ENCODE measurements at regions not wholly inside any gene's neighbourhood (a gene's known extent, or its start where the extent isn't known, plus 50 kb on each side); places are given as distances from the start of the nearest gene placed in this dataset.

DNA sequence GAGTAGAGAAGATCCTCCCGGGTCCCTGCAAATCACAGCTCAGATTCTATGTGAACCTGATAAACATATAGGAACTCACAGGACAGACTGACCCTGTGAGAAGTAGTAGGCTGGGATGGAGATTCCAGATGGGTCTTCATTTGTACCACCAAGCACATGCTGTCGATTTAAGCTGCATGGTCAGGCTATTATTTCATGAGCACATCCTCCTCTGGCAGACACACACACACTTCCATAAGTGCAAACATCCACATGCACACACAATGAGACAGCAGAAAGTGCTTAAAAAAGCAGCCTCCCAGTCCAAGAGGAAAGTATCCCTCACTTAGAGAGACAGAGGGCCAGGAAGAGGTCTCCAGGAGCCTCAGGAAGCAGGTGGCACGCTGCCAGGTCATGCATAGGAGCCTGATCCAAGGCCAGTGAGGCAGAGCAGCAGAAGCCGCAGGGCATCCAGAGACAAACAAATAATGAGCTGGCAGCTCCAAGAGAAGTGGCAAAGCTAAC, 131.8 kb downstream of the UNC5CL start:
- no peak for DNase-seq

DNA sequence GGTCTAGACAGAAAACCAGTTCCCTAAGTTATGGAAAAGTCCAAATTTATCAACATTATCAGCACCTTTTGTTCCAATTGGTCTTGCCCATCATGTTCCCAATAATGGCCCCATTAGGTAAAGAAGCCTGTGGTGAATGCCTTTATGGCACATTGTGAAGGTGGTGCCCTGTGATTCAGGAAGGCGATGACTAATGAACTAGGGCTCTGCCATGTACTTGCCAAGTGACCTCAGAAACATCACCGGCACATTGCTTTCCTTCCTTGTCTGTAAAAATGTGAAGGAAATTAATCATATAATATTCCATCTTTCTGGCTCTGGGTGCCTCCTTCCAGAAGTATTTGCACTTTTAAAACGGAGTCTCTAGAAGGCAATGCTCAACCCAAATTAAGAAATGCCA, 132.3 kb downstream of the UNC5CL start:
- no peak for DNase-seq

DNA sequence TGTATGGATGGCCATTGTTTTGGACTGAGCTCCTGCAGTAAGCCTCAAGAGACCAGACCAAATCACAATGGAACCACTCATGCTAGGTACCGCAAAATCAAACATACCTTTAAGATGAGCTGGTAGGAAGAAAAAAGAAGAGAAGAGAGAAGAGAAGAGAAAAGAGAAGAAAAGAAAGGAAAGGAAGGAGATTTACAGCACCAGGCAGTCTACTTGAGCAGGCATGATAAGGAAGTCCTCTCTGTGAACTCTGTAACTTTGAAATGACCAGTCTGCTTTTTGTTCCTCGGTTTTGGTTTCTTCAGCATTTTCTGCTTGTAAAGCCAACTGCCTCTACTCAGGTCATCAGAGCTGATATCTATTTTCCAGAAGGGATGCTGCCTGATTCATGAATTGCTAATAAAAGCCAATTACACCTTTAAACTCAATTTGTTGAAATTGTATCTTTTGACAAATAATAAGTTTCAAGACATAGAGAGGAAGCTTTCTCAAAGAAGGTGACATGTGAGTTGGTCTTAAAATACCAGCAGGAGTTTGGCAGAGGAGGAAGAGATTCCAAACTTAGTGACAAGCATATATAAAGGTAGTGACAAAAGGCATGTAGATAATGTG, 134.3 kb downstream of the UNC5CL start:
- DNase-seq = no peak

DNA sequence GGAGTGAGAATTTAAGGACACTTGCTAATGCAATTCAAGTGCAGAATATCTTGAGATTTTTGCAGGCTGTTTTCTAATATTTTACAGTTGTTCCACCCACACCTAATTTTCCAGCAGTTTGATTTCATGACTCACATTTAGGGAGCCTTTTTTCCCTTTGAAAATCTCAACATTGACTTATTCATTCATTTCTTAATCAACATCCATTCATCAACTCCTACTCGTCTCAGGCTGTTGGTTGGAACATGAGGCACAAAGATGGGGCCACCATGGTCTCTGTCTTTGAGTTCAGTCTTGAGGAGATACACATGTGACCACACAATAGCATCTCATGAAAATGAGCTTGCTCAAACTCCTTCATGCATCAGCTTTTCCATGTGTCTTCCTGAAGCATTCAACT, 135.6 kb downstream of the UNC5CL start:
- DNase-seq = no peak

DNA sequence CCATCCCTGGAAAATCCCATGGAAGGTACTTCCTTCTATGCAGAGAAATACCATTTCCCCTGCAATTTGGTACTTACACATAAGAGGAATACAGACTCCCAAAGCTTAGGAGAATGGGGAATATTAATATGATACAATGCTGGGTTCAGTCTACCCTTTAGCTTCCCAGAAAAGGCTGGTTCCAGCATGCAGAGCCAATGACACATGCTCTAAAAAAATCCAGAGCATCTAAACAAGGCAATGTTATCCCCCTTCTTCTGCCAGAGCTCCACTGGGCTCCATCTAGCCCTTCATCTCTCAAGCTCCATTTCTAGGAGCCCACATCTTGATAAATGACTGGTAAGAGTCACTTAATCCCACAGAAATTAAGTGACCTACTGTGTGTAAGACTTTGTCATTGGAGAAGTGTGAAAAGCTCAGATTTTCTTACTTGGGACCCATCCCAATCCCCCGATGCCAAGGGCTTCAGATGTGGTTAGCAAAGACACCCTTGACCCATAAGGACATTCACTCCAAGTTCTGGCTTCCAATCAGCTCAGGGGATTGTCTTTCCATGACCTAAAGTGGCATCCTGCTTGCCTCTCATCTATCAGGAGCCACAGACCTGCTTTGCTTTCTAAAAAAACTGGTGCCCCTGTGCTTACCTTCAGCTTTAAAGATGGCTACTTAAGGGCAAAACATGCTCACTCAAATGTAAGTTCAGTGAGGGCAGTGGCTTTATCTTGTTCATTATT, 137.5 kb downstream of the UNC5CL start:
- no peak for DNase-seq

DNA sequence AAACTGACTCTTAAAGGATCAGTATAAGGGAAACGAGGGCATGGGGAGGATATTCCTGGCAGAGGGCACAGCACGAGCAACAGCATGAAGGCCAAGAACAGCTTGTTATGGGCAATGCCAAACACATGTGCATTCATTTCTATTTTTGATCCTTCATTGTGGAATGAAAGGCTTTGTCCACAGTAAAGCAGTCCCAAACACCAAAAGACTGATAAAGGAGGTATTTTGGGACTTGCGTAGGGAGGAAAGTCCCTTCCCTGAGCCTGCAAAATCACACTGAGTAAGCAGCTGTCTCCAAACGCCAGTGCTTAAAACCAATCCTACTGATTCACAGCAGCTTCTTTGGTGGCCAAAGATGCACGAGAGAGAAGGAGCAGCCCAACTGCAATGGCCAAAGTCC, 138.2 kb downstream of the UNC5CL start:
- DNase-seq = no peak

DNA sequence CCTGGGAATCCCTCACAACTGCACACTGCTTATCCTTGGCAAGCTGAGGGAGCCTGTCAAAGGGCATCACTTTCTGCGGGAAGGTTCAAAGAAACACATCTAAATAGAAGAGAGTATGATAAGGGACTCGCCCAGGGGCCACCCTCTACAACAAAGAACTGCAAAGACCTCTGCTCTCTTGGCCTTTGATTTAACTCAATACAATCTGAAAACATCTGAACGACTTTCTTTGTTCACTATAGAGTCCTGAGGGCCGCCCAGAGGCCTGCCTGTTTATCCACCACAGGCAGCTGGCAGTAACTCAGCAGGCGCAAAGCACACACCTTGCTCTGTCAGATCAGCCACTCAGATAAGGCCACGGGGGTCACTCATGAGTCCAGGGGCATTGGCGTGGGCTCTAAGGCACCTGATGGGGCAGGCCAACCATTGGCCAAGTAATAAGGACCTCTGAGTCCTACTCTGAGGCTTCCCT, 139.3 kb downstream of the UNC5CL start:
- no peak for DNase-seq

DNA sequence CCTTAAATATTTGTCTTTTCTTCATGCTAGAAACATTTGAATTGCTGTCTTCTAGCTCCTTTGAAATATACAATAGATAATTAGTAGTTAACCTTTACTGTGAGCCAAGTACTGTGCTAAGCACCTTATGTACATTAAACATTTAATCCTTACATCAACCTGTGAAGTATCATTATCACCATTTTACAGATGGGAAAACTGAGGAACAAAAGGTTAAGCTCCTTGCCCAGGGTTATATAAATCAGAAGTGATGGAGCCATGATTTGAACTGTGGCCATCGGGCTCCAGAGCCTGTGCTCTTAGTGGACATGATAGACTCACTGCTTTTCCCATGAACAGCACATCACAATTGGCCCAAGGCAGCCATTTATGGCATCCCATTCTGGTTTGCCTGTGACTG, 140.9 kb downstream of the UNC5CL start:
- DNase-seq = no peak

DNA sequence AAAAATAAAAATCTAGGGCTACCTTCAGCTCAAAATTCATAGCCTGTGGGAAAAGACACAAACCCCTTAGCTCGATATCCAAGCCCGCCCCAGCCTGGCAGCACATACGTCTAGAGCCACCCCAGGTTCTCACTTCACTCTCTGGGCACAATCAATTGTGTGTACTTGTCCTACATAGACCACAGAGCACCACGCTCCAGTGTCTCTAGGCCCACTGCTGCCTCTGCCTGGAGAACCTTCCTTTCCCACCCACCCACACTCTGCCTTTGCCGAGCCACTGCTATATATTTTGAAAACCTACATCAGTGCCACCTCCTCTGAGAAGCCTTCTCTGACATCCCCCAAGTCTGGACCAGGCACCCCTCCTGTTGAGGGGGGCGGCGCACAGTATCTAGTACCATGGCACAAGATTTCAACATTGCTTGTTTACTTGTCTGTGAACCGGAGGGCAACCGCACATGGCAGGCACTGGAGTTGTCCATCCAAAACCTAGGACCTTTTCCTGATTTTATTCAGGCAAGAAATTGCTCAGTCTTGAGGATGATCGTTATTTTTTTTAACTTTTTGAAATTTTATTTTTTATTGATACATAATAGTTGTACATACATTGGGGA, 141.5 kb downstream of the UNC5CL start:
- DNase-seq = no peak

DNA sequence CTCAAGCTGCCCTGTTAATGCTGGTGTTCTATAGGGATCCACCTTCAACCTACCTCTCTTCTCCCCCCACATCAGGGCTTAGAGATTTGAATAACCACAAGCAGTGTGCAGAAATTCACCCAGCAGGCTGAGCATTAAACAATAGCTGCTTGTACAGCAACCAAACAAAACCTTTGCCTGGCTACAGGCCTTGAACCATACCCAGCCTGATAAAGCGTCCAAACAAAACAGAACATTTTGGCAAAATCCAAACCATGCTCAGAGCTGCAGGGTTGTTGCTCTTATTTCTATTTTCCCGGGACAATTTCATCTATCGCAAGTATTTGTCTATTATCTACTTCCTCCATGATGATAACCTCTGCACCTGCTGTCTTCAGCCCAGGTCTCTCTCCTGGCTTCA, 142.3 kb downstream of the UNC5CL start:
- DNase-seq = no peak

DNA sequence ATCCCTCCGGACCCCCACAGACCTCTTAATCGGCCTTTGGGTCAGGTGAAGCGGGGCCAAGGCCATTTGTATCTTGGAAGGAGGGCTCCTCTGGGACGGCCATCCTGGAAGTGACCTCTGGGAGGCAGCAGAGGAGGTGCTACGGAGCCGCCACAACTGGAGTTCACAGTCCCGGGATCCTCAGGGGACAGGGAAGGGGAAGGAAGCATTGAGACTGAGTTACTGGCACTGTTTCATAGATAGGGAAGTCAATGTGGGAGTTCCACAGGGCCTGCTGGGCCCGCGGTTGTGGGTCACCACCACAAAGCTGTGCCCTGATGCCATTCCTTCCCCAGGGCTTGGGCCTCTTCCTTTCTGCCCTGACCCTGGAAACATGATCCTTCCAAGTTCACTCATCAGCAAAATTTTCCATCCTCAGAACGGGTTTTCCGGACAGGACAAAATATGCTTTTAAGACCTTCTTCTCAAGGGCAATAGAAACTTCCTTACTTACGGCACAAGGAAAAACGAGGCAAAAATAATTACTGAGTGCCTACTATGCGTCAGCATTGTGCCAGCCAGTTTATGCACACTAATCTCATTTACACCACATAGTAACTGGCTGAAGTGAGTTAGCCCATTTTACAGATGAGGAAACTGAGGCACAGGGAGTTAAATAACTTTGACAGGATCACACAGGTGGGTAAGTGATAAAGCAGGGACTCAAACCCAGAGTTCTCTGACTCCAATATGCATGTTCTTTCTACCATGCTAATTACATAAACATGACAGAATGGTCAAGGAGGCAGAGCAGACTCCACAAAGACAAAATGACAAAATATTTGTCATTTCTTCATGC, 143.8 kb downstream of the UNC5CL start:
- no peak for DNase-seq

DNA sequence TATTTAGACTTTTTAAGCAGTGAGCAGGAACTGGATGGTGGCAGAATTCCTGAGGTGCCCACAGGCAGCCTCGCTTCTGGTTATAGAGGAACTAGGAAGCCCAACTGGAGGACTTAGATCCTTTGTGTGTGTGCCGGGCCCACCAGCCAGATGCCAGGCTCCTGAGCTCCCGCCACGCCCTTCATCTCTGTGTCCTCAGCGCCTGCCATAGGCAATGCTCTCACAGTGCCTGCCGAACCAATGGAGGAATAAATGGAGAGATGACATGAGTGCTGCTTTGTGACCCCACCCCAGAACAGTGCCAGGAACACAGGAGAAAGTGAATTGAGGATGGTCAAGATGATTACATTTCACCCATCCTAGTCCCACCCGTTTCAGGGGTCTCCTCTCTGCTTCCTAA, 146.0 kb downstream of the UNC5CL start:
- no peak for DNase-seq

DNA sequence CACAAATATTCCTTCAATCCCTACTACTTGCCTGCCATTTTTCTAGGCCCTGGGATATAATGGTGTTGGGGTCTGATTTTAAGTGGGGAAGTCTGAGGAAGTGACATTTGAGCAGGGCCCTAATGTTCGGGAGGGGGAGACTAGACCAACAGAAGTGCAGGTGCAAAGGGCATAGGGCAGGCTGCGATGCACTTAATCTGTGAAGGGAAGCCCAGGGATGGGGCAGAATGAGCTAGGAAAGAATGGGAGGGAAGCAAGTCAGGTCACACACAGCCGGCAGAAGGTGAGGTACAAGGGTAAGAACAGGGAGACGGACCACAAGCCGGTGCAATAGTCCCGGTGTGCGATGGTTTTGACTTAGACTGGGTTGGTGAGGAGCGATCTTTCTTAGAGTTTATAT, 146.8 kb downstream of the UNC5CL start:
- DNase-seq = no peak

DNA sequence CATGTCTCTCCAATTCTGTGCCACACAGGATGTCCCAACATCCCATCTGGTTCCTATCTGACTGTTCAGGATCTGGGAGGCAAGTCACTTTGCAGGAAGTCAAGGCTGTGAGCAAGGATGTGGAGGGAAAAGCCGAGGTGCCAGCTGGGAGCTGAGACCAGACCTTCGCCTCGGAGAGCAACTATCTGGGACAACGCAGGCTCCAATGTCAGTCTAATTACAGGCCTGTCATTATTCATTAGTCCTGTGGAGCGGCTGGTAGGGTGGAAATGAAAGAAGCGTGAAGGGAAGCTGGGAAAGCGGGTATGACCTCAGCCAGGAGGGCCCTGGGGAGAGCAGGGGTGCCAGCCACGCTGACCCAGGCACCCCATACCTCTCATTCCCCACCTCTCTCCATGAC, 147.3 kb downstream of the UNC5CL start:
- DNase-seq = no peak

DNA sequence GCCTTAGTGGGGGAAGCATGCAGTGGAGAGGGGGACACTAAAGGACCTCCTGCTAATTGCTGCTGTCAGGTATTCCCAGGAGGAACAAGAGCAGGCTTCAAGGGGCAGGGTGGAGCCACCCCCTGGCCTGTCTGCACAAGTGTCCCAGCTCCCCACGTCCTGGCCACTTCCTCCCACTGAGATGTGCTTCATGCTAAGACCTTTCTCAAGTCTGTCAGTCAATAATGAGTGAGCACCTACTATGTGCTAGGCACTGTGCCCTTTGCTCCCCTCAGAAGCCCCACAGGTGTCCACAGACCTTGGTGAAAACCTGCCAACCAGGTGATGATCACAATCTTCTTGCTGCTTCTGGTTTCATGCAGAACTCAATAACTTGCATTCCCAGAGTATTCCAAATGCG, 147.9 kb downstream of the UNC5CL start:
- no peak for DNase-seq

DNA sequence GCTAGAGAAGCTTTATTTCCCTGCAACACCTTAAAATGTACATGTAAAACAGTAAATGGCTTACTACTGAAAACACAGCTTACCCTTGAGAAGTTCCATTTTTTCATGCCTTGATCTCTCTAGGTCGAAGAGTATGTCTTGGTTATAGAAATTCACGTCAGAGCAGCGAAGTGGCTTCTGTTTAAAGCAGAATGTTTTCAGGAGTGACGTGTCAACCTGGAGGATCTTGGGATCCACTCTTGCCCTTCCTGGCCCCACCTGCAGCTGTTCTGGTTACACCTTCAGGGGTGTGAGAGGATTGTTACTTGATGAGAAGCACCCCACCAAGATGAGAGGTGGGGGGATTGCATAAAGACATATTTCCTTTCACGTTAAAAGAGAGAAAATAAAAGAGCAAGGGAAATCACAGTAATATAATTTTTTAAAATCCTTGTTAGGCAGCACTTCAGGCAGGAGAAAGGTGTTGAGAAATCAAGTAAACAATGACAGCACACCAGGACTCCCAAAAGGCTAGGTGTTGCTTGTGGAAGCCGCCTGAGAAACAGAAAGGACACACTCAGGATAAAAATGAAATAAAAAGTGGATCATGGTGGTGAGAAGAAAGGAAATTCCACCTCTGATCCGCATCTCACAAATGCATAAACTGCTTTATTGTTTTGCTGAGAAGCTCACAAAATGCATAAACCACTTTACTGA, 149.7 kb downstream of the UNC5CL start:
- DNase-seq = no peak

DNA sequence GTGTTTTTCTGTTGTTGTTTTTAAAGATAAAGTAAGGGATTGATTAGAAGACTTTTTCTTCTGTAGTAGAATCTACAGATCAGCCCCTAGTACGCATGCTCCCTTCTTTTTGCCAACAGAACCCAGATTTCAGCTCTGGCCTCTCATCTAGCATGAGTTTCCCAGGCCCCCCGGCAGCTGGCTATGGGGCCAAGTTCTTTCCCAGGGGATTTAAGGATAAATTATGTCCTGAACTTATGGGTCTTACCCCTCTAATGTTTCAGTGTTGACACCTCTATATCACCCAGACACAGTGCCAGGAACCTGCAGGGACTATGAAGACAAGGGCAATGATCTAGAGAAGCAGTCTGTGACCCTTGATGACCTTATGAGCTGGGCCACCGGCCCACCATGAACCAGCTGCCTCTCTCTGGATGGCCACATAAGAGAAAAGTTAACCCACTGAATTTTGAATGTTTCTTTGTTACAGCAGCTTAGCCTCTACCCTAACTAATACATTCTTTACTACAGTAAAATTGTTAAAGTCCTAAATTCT, 150.5 kb downstream of the UNC5CL start:
- no peak for DNase-seq

DNA sequence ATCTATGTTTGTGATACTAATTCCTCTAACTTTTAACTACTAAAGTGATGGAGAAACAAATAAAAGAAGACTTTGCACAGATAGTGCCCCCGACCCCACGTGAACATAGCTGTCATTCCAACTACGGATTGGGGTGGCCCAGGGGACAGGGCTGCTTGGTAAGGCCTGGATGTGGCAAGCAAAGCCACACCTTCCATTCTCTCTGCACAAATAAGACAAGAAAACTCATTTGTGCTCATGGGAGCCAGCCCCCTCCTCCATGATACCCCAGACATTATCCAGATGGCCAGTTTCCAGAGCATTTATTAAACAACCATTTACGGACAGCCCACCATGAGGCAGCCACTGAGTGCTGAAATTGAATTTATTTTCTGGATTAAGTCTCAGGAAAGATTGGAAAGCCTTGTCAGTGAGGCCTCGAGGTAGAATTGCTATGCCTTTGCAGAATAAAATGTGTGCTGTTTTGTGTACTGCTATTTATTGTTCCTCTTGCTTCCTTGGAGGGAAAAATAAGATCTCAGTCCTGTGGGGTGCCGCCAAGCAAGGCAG, 151.2 kb downstream of the UNC5CL start:
- DNase-seq = no peak

DNA sequence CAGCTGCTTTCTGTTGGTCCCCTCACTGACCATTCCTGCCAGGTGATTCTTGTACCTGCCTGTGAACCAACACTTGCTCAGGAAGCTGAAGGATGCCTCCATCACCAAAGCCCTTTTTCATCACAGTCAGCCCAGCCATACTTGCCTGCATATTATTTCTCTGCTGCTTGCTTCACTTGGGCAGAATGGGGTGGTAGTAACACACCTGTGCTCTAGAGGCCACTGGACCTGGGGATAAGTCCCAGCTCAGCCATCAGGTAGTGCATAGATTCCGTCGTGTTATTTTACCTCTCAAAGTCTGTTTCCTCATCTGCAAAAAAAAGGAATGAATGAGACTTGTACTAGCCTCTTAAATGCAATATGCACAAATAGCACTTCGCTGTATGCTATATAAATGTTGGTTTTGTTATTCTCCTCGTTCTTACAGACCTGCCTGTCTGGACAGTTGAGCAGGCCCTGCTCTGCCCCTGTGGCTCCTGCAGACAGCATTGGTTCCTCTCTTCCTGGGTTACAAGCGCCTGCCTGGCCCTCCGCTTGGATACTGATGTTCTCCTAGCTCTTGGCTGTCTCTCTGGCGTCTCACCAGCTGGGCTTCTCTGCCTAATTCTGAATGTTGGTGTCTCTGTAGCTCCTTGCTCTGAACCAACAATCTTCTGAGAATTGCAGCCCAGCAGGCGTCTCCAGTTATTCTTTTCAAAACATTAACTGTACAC, 151.8 kb downstream of the UNC5CL start:
- DNase-seq = no peak

DNA sequence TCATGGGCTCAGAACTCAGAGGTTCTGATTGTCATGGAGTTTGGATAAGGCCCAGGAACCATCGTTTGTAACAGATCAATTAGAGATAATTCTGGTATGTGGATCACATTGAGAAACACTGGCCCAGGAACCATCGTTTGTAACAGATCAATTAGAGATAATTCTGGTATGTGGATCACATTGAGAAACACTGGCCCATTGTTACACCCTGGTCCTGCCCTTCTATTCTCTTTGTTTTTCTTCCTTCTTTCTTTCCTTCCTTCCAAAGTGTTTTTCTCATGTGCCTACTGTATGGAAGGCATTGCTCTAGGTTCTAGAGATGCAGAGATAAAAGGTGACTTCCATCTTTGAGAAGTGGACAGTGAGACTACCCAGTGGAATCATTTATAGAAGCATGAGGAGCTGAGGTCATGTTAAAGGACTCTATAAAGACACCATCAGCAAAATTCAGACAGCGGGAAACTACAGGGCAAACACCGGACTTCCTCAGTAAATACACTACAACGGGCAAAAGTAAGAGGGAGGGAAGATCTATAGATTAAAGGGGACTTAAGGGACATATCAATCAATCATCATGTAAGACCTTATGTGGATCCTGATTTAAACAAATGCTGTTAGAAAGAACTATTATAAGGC, 153.8 kb downstream of the UNC5CL start:
- no peak for DNase-seq
